Activated gamma-delta T cell (primary cell): ENCODE measurements at regions not wholly inside any gene's neighbourhood (a gene's known extent, or its start where the extent isn't known, plus 50 kb on each side); places are given as distances from the start of the nearest gene placed in this dataset.

Source experiments
- DNase-seq: peaks from one replicate; lab custom pipeline; 2025; lab: John Stamatoyannopoulos, UW

- DNase-seq: no peak
Observed at GRCh38 chr11:127713226-127713625, 712.7 kb upstream of the KIRREL3 start.

- DNase-seq: no peak
Observed at GRCh38 chr11:127711748-127712147, 711.2 kb upstream of the KIRREL3 start.

GRCh38 chr11:127710831-127711230, 710.3 kb upstream of the KIRREL3 start:
- no peak for DNase-seq

GRCh38 chr11:127709960-127710359, 709.4 kb upstream of the KIRREL3 start:
- DNase-seq: no peak

- DNase-seq: no peak
Observed at GRCh38 chr11:127693686-127694085, 693.1 kb upstream of the KIRREL3 start.

- no peak for DNase-seq
Observed at GRCh38 chr11:127683321-127683720, 682.8 kb upstream of the KIRREL3 start.

- DNase-seq: no peak
Observed at GRCh38 chr11:127679816-127680545, 679.4 kb upstream of the KIRREL3 start.

GRCh38 chr11:127678631-127679030, 678.1 kb upstream of the KIRREL3 start:
- DNase-seq: no peak

- no peak for DNase-seq
Observed at GRCh38 chr11:127677660-127678425, 677.3 kb upstream of the KIRREL3 start.

GRCh38 chr11:127675581-127675980, 675.0 kb upstream of the KIRREL3 start:
- no peak for DNase-seq

- DNase-seq: no peak
Observed at GRCh38 chr11:127674754-127675153, 674.2 kb upstream of the KIRREL3 start.

GRCh38 chr11:127670374-127671119, 670.0 kb upstream of the KIRREL3 start:
- no peak for DNase-seq

GRCh38 chr11:127656116-127656836, 655.7 kb upstream of the KIRREL3 start:
- no peak for DNase-seq

GRCh38 chr11:127653076-127653475, 652.5 kb upstream of the KIRREL3 start:
- DNase-seq: no peak

- no peak for DNase-seq
Observed at GRCh38 chr11:127651888-127652221, 651.3 kb upstream of the KIRREL3 start.

- DNase-seq: no peak
Observed at GRCh38 chr11:127651175-127651887, 650.8 kb upstream of the KIRREL3 start.

GRCh38 chr11:127649958-127650357, 649.4 kb upstream of the KIRREL3 start:
- DNase-seq: no peak

GRCh38 chr11:127649071-127649470, 648.5 kb upstream of the KIRREL3 start:
- no peak for DNase-seq

GRCh38 chr11:127648583-127648982, 648.0 kb upstream of the KIRREL3 start:
- DNase-seq: no peak

- no peak for DNase-seq
Observed at GRCh38 chr11:127644366-127644765, 643.8 kb upstream of the KIRREL3 start.

- no peak for DNase-seq
Observed at GRCh38 chr11:127643268-127644058, 642.9 kb upstream of the KIRREL3 start.
